ENCODE measurements at regions not wholly inside any gene's neighbourhood (a gene's known extent, or its start where the extent isn't known, plus 50 kb on each side); places are given as distances from the start of the nearest gene placed in this dataset.

DNA sequence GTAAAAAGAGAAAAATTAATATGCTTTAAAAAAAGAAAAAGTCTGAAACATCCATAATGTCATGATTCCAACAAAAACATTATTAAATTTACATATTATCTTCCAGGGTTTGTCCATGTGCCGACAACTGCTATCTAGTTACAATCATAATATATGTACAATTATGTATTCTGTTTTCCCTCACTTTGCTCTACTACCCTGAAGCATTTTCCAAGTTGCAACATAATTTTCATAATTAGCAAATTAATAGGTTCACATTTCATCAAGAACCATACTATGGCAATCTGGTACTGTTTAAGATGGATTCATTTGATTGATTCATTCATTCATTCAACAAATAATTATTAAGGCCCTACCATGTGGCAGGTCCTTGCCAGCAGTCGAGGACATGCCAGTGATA, 128.9 kb upstream of the LEF1 start:
- H3K4me3 ChIP-seq (replicated peaks; ENCODE audit: low read depth, low read length): no peak overlapping the region
- TF ChIP-seq, protein P1, sequence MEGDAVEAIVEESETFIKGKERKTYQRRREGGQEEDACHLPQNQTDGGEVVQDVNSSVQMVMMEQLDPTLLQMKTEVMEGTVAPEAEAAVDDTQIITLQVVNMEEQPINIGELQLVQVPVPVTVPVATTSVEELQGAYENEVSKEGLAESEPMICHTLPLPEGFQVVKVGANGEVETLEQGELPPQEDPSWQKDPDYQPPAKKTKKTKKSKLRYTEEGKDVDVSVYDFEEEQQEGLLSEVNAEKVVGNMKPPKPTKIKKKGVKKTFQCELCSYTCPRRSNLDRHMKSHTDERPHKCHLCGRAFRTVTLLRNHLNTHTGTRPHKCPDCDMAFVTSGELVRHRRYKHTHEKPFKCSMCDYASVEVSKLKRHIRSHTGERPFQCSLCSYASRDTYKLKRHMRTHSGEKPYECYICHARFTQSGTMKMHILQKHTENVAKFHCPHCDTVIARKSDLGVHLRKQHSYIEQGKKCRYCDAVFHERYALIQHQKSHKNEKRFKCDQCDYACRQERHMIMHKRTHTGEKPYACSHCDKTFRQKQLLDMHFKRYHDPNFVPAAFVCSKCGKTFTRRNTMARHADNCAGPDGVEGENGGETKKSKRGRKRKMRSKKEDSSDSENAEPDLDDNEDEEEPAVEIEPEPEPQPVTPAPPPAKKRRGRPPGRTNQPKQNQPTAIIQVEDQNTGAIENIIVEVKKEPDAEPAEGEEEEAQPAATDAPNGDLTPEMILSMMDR (IDR thresholded peaks at IDR 0.05; ENCODE audit: low read depth, low read length, missing control alignments): no peak
- DNase-seq (ENCODE audit: extremely low read depth, low read depth): no peak

DNA sequence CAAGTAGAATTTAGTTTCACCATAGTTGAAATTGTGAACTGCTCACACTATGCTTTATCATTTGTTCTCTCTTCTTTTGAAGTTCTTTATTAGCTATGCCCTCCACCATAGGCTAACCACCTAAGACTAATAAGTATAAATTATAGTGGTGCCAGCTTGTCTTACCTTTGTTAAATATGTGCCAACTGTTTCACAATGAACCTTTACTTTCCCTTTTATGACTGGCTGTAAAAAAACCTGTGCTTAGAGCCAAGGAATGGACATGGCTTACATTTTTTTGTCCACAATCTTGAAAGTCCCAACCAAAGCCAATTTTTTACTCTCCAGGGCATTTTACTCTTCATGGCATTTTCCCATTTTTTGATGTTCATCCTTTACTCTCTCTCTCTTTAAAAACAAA, 123.5 kb upstream of the LEF1 start:
- TF ChIP-seq, protein P1 (IDR thresholded peaks at IDR 0.05; ENCODE audit: low read depth, low read length, missing control alignments): no peak
- no peak for DNase-seq (ENCODE audit: extremely low read depth, low read depth)
- H3K4me3 ChIP-seq (replicated peaks; ENCODE audit: low read depth, low read length): no peak overlapping the region

DNA sequence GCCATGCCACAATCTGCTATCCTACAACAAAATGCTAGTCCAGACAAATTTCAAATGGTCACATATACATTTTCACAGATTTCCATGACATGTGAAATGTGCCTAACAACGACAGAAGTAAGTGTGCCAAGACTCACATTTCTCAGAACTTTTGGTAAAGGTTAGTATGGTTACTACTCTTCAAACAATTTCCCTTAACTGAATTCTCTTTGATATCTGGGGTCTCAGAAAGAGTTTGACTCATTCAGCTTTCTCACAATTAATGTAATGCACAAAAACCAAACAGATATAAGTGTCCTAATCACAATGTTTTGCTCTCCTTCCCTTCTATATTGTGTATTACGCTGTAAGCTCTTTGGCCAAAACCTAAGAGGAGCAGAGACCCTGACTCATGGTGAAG, 122.4 kb upstream of the LEF1 start:
- TF ChIP-seq, protein P1 (IDR thresholded peaks at IDR 0.05; ENCODE audit: low read depth, low read length, missing control alignments): no peak
- H3K4me3 ChIP-seq (replicated peaks; ENCODE audit: low read depth, low read length): no peak overlapping the region

DNA sequence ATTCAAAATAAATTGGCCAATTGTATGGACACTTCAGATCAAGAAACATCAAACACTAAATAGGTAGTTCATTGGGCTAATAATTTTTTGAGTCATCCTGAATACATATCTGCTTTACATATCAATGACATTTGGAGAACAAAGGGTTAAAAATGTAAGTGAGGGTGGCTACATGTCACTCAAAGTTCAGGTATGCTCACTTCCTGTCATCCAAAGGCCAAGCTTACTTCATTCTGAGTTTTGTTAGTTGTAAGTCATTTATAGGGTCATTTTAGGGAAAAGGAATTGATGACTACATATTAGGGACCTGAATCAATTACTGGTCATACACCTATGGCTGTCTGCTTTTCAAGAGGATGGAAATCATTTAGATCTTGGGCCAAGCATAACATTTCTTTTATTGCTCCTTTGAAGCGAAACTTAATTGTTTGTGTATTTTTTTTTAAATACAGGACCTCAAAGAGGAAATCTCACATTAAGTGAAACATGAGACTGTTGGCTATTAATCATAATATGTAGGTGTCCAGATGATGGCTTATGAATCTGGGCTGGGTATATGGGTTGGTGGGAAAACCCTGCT, 119.2 kb upstream of the LEF1 start:
- TF ChIP-seq, protein P1 (IDR thresholded peaks at IDR 0.05; ENCODE audit: low read depth, low read length, missing control alignments): no peak
- DNase-seq (ENCODE audit: extremely low read depth, low read depth): no peak
- no peak overlapping the region for H3K4me3 ChIP-seq (replicated peaks; ENCODE audit: low read depth, low read length)

More for the DNA sequence above, 122.4 kb upstream of the LEF1 start:
- no peak for DNase-seq (ENCODE audit: extremely low read depth, low read depth)

DNA sequence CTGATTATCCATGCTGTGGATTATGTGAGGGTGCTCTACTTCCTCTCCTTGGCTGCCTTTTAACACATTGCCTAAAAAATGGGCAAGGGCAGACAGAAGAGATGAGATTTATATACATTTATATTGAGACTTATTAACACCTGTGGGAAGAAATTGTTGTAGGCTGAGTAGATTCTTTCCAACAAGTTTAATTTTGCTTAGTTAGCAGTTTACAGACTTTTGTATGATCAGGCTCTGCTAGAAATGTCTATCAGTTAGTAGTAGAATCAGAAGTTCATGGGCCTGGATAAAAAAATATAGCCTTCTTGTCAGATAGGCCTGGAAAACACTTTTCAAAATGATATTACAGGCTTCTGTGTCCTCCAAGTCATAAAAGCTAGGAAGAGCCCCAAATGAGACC, 111.3 kb upstream of the LEF1 start:
- H3K4me3 ChIP-seq (replicated peaks; ENCODE audit: low read depth, low read length): no peak overlapping the region
- TF ChIP-seq, protein P1 (IDR thresholded peaks at IDR 0.05; ENCODE audit: low read depth, low read length, missing control alignments): no peak
- DNase-seq (ENCODE audit: extremely low read depth, low read depth): no peak

DNA sequence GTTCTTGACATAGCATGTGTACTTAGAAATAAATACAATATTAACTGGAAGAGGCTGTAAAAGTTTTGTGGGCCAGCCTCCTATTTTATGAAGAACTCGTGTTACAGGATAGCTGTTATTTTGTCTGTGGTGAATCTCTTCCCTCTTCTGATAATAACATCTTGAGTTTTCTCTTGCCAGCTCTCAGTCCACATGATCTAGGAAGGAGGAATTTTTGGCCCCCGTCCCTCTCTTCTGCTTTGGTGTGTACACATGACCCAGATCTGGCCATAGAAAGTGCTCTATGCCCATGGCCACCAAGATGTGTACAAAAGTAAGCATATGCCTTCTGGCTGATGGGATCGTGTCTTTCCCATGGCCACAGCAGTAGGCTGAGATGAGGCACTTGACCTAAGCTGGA, 108.0 kb upstream of the LEF1 start:
- TF ChIP-seq, protein P1 (IDR thresholded peaks at IDR 0.05; ENCODE audit: low read depth, low read length, missing control alignments): no peak
- H3K4me3 ChIP-seq (replicated peaks; ENCODE audit: low read depth, low read length): no peak overlapping the region
- no peak for DNase-seq (ENCODE audit: extremely low read depth, low read depth)

DNA sequence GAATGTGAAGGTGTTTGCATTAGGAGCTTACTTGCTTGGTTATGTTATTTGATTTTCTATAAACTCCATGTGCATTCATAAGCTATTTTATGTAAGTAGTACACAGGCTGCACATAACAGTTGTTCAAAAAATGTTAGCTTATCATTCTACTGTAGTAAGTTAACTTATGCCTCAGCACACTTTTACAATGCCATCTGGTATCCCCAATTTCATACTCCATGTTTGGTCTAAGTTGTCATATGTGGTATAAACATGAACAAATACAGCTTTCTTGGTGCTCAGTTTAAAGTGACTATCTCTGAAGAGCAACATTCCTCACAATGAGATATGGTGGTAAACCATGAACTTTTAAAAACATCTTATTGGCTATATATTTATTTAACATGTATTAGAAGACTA, 104.3 kb upstream of the LEF1 start:
- TF ChIP-seq, protein P1 (IDR thresholded peaks at IDR 0.05; ENCODE audit: low read depth, low read length, missing control alignments): no peak
- H3K4me3 ChIP-seq (replicated peaks; ENCODE audit: low read depth, low read length): no peak overlapping the region
- DNase-seq (ENCODE audit: extremely low read depth, low read depth): no peak
